Chondrocyte (in vitro differentiated cells): ENCODE measurements at regions not wholly inside any gene's neighbourhood (a gene's known extent, or its start where the extent isn't known, plus 50 kb on each side); places are given as distances from the start of the nearest gene placed in this dataset.

Experiments used
- DNase-seq: peaks from one replicate; pipeline ENCODE4 v3.0.0; 2021; ENCODE audit warnings: mixed read lengths, low spot score
- H3K27ac Mint-ChIP-seq: one replicate; pipeline ENCODE4 v1.8.0; 2021; ENCODE audit warnings: mild to moderate bottlenecking, moderate library complexity, mixed read lengths; ENCODE audit not compliant: unreplicated experiment
- H3K27me3 Mint-ChIP-seq: 2 replicates; pipeline ENCODE4 v1.8.0; 2021; ENCODE audit warnings: low read depth, mixed read lengths
- H3K36me3 Mint-ChIP-seq: 2 replicates; pipeline ENCODE4 v1.8.0; 2021; ENCODE audit warnings: low read depth, mixed read lengths
- H3K4me1 Mint-ChIP-seq: 2 replicates; pipeline ENCODE4 v1.8.0; 2021; ENCODE audit warnings: low read depth, mild to moderate bottlenecking, mixed read lengths
- H3K4me3 Mint-ChIP-seq: one replicate; pipeline ENCODE4 v1.8.0; 2021; ENCODE audit warnings: mild to moderate bottlenecking, moderate library complexity, mixed read lengths; ENCODE audit not compliant: unreplicated experiment
- H3K9me3 Mint-ChIP-seq: 2 replicates; pipeline ENCODE4 v1.8.0; 2021; ENCODE audit warnings: low read depth, mixed read lengths
- CTCF ChIP-seq: fragments of 200-600 bp; sonication (generic); IDR thresholded peaks from 2 replicates; pipeline ENCODE4 v1.5.0; 2021; ENCODE audit warnings: antibody characterized with exemption, mild to moderate bottlenecking, moderate library complexity

GRCh38 chr5:17802256-17802655 lies 168.0 kb downstream of the TAF11L14 start:
- Mint-ChIP-seq H3K27me3 (no peaks in the 10 kb centered on the region), H3K4me3 (no peak overlapping the region), H3K27ac (no peak overlapping the region)

DNA sequence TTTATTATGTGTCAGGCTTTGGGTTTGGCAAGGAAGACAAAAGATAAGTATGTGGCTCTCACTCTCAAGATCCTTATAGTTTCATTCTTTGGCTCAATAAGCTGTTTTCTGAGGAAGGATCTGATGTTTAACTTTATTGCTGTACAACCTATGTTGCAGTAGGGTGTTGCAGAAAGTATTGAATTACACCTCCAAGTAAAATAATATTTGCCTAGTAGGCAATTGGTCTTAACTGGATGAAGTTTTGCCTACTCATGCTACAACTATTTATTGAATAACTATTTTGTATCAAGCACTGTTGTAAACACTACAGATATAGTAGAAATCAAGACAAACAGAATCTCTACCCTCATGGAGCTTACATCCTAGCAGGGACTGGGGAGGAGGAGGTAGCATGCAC lies 169.7 kb downstream of the TAF11L14 start:
- Mint-ChIP-seq H3K27me3 (no peaks in the 10 kb centered on the region), H3K4me1 (peaks cover 9% of the 10 kb centered on the region), H3K9me3 (no peaks in the 10 kb centered on the region), H3K36me3 (no peaks in the 10 kb centered on the region), H3K4me3 (no peak overlapping the region), H3K27ac (no peak overlapping the region)
- DNase-seq = no peak
- no peak for TF ChIP-seq CTCF

More at GRCh38 chr5:17802256-17802655, 168.0 kb downstream of the TAF11L14 start:
- TF ChIP-seq CTCF = no peak
- no peaks in the 10 kb centered on the region for H3K9me3 Mint-ChIP-seq
- H3K4me1 Mint-ChIP-seq = peaks cover 9% of the 10 kb centered on the region
- no peaks in the 10 kb centered on the region for H3K36me3 Mint-ChIP-seq
- no peak for DNase-seq

DNA sequence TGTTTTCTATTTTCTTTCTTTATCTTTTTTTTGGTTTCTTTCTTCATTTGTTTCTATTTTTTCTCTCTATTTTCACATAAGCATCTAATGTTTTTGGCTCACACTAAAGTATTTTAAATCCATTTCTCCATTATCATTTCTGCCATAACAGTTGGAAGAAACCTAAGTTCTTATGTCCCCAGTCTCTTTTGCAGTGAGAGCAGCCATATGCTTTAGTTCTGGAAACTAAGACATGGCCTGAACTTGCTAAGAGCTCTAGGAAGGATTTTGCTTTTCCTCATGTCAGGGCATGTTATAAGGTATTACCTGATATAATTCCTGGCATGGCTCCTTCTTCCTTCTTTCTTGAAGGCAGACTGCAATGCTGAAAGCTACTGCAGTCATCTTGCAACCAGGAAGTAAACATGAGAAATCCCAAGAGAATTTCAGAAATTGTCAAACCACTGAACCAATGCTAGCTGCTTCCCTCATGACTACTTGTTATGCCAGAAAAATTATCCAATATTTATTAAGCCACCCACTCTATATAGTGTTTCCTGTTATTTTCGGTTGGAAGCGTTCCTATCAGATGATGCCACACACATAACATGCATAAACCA lies 171.1 kb downstream of the TAF11L14 start:
- no peaks in the 10 kb centered on the region for H3K36me3 Mint-ChIP-seq
- no peaks in the 10 kb centered on the region for H3K9me3 Mint-ChIP-seq
- no peak overlapping the region for H3K27ac Mint-ChIP-seq
- H3K4me1 Mint-ChIP-seq = peaks cover 9% of the 10 kb centered on the region
- no peaks in the 10 kb centered on the region for H3K27me3 Mint-ChIP-seq
- no peak overlapping the region for H3K4me3 Mint-ChIP-seq
- TF ChIP-seq CTCF = no peak
- no peak for DNase-seq

GRCh38 chr5:17806818-17807468 lies 172.7 kb downstream of the TAF11L14 start:
- Mint-ChIP-seq H3K4me3 (no peak overlapping the region), H3K27me3 (no peaks in the 10 kb centered on the region), H3K27ac (no peak overlapping the region), H3K4me1 (peaks cover 8% of the 10 kb centered on the region), H3K36me3 (no peaks in the 10 kb centered on the region), H3K9me3 (no peaks in the 10 kb centered on the region)
- no peak for DNase-seq
- no peak for TF ChIP-seq CTCF

DNA sequence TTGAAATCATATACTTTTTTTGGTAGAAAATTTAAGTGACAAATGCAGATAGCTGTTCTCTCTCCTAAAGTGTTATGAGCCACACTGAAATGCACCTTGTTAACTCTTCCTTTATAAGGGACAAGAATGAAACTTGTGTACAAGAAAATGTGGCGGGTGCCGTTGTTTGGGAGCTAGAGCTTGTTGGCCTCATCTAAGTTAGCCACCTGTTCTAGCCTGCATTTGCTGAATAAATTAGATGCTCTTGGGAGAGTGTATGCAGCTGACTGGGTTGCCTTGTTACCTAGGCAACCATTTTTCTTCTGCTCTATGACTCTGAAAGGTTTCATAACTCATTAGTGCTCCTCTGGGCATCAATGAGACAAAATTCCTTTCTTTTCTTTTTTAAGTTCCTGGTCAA lies 174.3 kb downstream of the TAF11L14 start:
- DNase-seq = no peak
- no peaks in the 10 kb centered on the region for H3K36me3 Mint-ChIP-seq
- no peaks in the 10 kb centered on the region for H3K27me3 Mint-ChIP-seq
- H3K4me1 Mint-ChIP-seq = peaks cover 8% of the 10 kb centered on the region
- no peak overlapping the region for H3K27ac Mint-ChIP-seq
- no peaks in the 10 kb centered on the region for H3K9me3 Mint-ChIP-seq
- no peak overlapping the region for H3K4me3 Mint-ChIP-seq
- TF ChIP-seq CTCF = no peak
